ENCODE measurements at regions not wholly inside any gene's neighbourhood (a gene's known extent, or its start where the extent isn't known, plus 50 kb on each side); places are given as distances from the start of the nearest gene placed in this dataset.
"Not testable (repeated sequence)": the region's sequence is repeated elsewhere in the genome, so short reads cannot be mapped to it uniquely, and the experiment has no call there.

GRCh38 chr12:63348556-63348955 lies 197.6 kb upstream of the AVPR1A start:
- Histone ChIP-seq H3K4me1 (no peaks in the 10 kb centered on the region), H3K36me3 (ENCODE audit: control insufficient read depth, insufficient read depth, low read length) (no peaks in the 10 kb centered on the region), H3K9me3 (no peaks in the 10 kb centered on the region), H3K4me3 (ENCODE audit: low read depth, low read length) (no peak overlapping the region), H3K27me3 (replicated peaks; ENCODE audit: control insufficient read depth, insufficient read depth, low read length) (no peaks in the 10 kb centered on the region)
- BruUV-seq (replicated peaks): no TSS peak
- CTCF ChIA-PET: no interaction called here
- no peaks in the 10 kb centered on the region for H3K27me3 Mint-ChIP-seq (ENCODE audit: insufficient read depth, unreplicated experiment)
- no peak overlapping the region for H3K4me3 Mint-ChIP-seq (ENCODE audit: unreplicated experiment)
- no peaks in the 10 kb centered on the region for H3K36me3 Mint-ChIP-seq (ENCODE audit: insufficient read depth, unreplicated experiment)
- no peak overlapping the region for H3K27ac Mint-ChIP-seq (ENCODE audit: unreplicated experiment)
- intact Hi-C loops (cut with micrococcal nuclease; ENCODE audit: unreplicated experiment): no loop called here
- no peaks in the 10 kb centered on the region for H3K9me3 Mint-ChIP-seq (ENCODE audit: unreplicated experiment)
- no peak for TF ChIP-seq CTCF (IDR thresholded peaks at IDR 0.05; ENCODE audit: insufficient read depth in 1 of 2, low read depth in 1 of 2, low read length in 1 of 2, severe bottlenecking in 1 of 2, unreplicated experiment in 1 of 2)
- no peak for DNase-seq
- POLR2A ChIA-PET: no interaction called here
- no peaks in the 10 kb centered on the region for H3K4me1 Mint-ChIP-seq (ENCODE audit: low read depth, unreplicated experiment)

- H3K9me3 ChIP-seq; H3K36me3 Mint-ChIP-seq (ENCODE audit: insufficient read depth, unreplicated experiment); H3K27ac Mint-ChIP-seq (ENCODE audit: unreplicated experiment); H3K27me3 ChIP-seq (replicated peaks; ENCODE audit: control insufficient read depth, insufficient read depth, low read length); BruUV-seq (replicated peaks); POLR2A ChIA-PET; CTCF ChIA-PET; H3K4me1 Mint-ChIP-seq (ENCODE audit: low read depth, unreplicated experiment); H3K4me3 ChIP-seq (ENCODE audit: low read depth, low read length); H3K4me1 ChIP-seq; intact Hi-C loops (cut with micrococcal nuclease; ENCODE audit: unreplicated experiment); H3K4me3 Mint-ChIP-seq (ENCODE audit: unreplicated experiment); H3K9me3 Mint-ChIP-seq (ENCODE audit: unreplicated experiment); H3K36me3 ChIP-seq (ENCODE audit: control insufficient read depth, insufficient read depth, low read length): not testable (repeated sequence)
- H3K27me3 Mint-ChIP-seq (ENCODE audit: insufficient read depth, unreplicated experiment): peaks cover 11% of the 10 kb centered on the region
- peak; percentile 33 to 53 for DNase-seq
Observed at GRCh38 chr12:63337158-63337557, 186.2 kb upstream of the AVPR1A start.

GRCh38 chr12:63326260-63326659 lies 175.3 kb upstream of the AVPR1A start:
- Mint-ChIP-seq H3K9me3 (ENCODE audit: unreplicated experiment) (no peaks in the 10 kb centered on the region), H3K36me3 (ENCODE audit: insufficient read depth, unreplicated experiment) (no peaks in the 10 kb centered on the region), H3K4me1 (ENCODE audit: low read depth, unreplicated experiment) (no peaks in the 10 kb centered on the region), H3K27me3 (ENCODE audit: insufficient read depth, unreplicated experiment) (no peaks in the 10 kb centered on the region), H3K27ac (ENCODE audit: unreplicated experiment) (no peak overlapping the region), H3K4me3 (ENCODE audit: unreplicated experiment) (no peak overlapping the region)
- BruUV-seq (replicated peaks): no TSS peak
- no peak for TF ChIP-seq CTCF (IDR thresholded peaks at IDR 0.05; ENCODE audit: insufficient read depth in 1 of 2, low read depth in 1 of 2, low read length in 1 of 2, severe bottlenecking in 1 of 2, unreplicated experiment in 1 of 2)
- Histone ChIP-seq H3K4me3 (ENCODE audit: low read depth, low read length) (no peak overlapping the region), H3K27me3 (replicated peaks; ENCODE audit: control insufficient read depth, insufficient read depth, low read length) (no peaks in the 10 kb centered on the region), H3K4me1 (no peaks in the 10 kb centered on the region), H3K36me3 (ENCODE audit: control insufficient read depth, insufficient read depth, low read length) (no peaks in the 10 kb centered on the region), H3K9me3 (no peaks in the 10 kb centered on the region)
- POLR2A ChIA-PET: no interaction called here
- intact Hi-C loops (cut with micrococcal nuclease; ENCODE audit: unreplicated experiment): no loop called here
- CTCF ChIA-PET: no interaction called here
- DNase-seq: no peak

GRCh38 chr12:63325757-63326156 lies 174.8 kb upstream of the AVPR1A start:
- H3K36me3 Mint-ChIP-seq (ENCODE audit: insufficient read depth, unreplicated experiment): no peaks in the 10 kb centered on the region
- CTCF ChIA-PET: no interaction called here
- H3K27me3 ChIP-seq (replicated peaks; ENCODE audit: control insufficient read depth, insufficient read depth, low read length): no peaks in the 10 kb centered on the region
- no peak for DNase-seq
- no peak for TF ChIP-seq CTCF (IDR thresholded peaks at IDR 0.05; ENCODE audit: insufficient read depth in 1 of 2, low read depth in 1 of 2, low read length in 1 of 2, severe bottlenecking in 1 of 2, unreplicated experiment in 1 of 2)
- H3K4me1 Mint-ChIP-seq (ENCODE audit: low read depth, unreplicated experiment): no peaks in the 10 kb centered on the region
- no peaks in the 10 kb centered on the region for H3K9me3 ChIP-seq
- H3K4me3 Mint-ChIP-seq (ENCODE audit: unreplicated experiment): no peak overlapping the region
- H3K36me3 ChIP-seq (ENCODE audit: control insufficient read depth, insufficient read depth, low read length): no peaks in the 10 kb centered on the region
- BruUV-seq (replicated peaks): no TSS peak
- H3K9me3 Mint-ChIP-seq (ENCODE audit: unreplicated experiment): no peaks in the 10 kb centered on the region
- H3K27me3 Mint-ChIP-seq (ENCODE audit: insufficient read depth, unreplicated experiment): no peaks in the 10 kb centered on the region
- H3K4me1 ChIP-seq: no peaks in the 10 kb centered on the region
- no peak overlapping the region for H3K4me3 ChIP-seq (ENCODE audit: low read depth, low read length)
- intact Hi-C loops (cut with micrococcal nuclease; ENCODE audit: unreplicated experiment): no loop called here
- H3K27ac Mint-ChIP-seq (ENCODE audit: unreplicated experiment): no peak overlapping the region
- POLR2A ChIA-PET: no interaction called here

All from Caco-2 (cell line).